Activated CD4-positive, CD25-positive, alpha-beta regulatory T cell (primary cell): ENCODE measurements at regions not wholly inside any gene's neighbourhood (a gene's known extent, or its start where the extent isn't known, plus 50 kb on each side); places are given as distances from the start of the nearest gene placed in this dataset.
A peak's percentile ranks its signal among the peaks of the same experiment; 100 is the strongest.
"Not testable (repeated sequence)": the region's sequence is repeated elsewhere in the genome, so short reads cannot be mapped to it uniquely, and the experiment has no call there.

ENCODE experiments used
- DNase-seq, 4 experiments: peaks; one replicate each; lab custom pipeline; 2025; lab: John Stamatoyannopoulos, UW

DNA sequence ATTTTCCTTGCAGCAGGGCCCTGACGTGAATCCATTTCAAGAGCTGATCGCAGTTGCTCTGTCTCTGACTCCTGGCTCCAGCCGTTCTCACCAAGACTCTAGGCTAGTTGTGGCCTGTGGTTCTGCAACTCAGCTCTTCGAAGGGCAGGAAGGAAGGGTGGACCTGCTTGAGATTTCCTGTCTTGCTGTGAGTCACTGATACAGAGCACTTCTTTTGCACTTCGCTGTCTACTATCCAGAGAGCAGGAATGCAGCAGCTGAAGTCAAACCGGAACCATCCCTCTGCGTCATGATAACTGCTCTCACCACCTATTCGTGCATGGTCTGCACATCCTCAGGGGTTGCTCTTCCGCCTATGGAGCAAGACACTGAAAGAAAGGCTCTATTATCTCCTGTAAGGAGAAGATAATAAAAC is 59.7 kb downstream of the RAP2B start:
- peak in 3 of 4 experiments; percentile 6 to 55 (median 48) for DNase-seq

DNA sequence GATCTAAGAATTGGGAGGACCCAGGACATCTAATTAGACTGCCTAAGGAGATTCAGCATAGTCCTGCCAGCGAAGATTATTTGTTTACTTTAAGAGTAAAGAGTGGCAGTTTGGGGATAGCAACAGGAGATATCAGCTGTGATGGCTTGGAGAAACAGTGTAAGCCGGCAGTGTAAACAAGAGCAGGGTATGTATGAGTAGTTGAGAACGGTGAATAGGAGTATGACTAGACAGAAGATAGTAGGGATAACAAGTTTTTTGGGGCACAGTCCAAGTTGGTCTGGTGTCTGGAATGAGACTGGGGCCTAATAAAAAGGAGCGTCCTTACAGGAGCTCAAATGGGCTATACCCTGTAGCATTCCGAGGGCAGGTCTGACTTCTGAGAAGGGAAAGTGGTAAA is 64.9 kb downstream of the RAP2B start:
- not testable (repeated sequence) for DNase-seq

DNA sequence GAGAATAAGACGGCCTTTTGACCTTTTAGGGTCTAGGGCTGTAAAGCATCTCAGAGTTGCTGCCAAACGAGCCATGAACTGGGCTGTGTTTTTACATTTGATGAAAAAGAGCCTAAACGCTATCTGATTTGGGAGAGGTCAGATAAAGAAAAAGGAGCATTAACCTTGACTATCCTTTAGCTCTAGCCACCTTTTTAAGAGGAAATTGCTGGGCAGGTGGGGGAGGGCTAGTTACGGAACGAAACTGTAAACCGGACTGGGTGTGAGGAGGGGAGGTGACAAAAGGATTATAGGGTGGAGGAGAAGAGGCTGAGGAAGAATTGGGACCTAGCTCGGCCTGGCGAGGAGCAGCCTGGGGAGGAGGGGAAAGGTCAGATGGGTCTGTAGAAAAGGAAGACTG is 68.4 kb downstream of the RAP2B start:
- DNase-seq, result not testable (repeated sequence)

DNA sequence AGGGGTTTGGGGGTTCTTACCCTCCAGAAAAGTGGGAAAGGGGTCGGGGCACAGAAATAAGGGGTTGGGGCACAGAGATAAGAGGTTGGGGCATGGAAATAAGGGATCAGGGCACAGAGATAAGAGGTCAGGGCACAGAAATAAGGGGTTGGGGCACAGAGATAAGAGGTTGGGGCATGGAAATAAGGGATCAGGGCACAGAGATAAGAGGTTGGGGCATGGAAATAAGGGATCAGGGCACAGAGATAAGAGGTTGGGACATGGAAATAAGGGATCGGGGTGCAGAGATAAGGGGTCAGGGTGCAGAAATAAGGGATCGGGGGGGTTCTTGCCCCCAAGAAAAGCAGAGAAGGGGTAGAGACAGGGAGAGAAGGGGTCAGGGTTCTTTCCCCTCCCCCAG is 69.2 kb downstream of the RAP2B start:
- DNase-seq, result not testable (repeated sequence)

DNA sequence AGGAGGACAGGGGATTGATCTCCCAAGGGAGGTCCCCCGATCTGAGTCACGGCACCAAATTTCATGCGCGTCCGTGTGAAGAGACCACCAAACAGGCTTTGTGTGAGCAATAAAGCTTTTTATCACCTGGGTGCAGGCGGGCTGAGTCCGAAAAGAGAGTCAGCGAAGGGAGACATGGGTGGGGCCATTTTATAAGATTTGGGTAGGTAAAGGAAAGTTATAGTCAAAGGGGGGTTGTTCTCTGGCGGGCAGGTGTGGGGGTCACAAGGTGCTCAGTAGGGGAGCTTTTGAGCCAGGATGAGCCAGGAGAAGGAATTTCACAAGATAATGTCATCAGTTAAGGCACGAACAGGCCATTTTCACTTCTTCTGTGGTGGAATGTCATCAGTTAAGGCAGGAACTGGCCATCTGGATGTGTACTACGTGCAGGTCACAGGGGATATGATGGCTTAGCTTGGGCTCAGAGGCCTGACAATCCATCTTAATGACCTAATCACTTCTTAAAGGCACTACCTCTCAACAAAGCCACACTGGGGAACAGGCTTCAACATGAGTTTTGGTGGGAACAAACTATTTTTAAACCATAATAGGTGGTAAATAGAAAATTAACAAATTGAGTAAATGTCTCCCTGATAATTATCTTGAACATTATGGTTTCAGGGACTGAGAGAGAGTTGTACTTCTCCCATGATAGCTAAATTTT is 70.2 kb downstream of the RAP2B start:
- DNase-seq, result not testable (repeated sequence)

DNA sequence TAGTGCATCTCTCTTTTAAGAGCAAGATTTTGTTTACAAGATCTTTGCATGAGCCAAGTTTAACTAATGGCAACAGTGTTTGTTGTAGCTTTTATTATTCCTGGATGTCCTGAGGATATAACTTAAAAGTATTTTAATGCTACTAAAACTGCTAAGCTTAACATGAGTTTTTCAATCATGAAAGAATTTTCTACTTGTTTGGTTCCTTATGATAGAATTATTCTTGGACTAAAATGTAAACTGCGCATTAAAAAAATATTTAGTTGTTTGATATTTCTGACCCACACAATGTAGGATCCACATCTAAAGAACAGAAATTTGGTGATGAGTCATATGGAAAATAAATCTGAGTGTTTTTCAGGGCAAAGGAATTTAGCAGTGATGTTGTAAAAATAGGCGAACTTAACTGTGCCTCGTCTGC is 70.8 kb downstream of the RAP2B start:
- DNase-seq, result no peak

DNA sequence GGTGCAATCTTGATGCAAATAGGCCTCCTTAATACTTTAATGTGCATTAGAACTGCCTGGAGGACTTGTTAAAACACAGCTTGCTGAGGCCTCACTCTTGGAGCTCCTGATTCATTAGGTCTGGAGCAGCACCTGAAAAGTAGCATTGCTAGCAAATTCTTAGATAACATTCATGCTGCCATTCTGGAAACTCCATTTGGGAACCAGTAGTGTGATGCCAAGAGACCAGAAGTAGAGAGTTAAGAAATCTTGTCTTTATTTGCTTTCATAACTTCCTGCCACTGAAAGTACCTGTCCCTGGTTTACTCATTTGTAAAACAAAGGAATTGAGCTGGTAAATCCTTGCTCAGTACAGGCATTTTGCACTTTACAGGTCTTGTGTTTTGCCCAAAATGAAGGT is 72.0 kb downstream of the RAP2B start:
- no peak for DNase-seq

DNA sequence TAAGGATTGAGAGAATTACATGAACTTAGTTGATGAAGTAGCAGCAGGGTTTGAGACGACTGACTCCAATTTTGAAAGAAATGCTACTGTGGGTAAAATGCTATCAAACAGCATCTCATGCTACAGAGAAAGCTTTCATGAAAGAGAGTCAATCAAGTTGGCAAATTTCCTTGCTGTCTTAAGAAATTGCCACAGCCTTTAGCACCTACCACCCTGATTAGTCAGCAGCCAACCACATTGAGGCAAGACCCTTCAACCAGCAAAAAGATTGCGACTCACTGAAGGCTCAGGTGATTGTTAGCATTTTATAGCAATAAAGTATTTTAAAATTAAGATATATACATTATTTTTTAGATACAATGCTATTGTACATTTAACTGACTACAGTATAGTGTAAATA is 80.9 kb downstream of the RAP2B start:
- no peak for DNase-seq

DNA sequence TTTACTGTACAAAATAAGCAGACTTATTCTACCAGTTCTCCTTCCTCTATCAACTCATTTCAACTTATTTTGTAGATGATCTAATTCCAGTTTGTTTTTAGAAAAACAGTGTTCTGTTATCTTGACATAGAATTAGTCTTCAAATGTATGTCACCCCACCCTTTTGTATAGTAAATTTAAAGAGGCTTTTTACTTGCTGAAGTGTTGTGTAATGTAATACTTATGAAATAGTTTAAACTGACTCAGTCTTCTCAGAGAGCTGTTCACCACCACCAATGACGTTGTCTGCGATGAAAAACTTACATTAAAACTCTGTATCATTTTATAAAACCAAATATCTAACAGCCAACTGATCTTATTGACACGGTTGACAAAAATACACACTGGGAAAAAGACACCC is 82.9 kb downstream of the RAP2B start:
- DNase-seq, result no peak

DNA sequence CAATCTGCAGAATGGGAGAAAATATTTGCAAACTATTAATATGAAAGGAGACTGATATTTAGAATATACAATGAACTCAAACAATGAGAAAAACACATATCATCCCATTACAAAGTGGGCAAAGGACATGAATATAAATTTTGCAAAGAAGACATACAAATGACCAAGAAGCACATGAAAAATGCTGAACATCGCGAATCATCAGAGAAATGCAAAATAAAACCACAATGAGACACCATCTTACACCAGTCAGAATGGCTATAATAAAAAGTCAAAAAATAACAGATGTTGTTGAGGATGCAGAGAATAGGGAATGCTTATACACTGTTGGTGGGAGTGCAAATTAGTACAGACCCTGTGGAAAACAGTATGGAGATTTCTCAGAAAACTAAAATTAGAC is 83.6 kb downstream of the RAP2B start:
- no peak for DNase-seq

DNA sequence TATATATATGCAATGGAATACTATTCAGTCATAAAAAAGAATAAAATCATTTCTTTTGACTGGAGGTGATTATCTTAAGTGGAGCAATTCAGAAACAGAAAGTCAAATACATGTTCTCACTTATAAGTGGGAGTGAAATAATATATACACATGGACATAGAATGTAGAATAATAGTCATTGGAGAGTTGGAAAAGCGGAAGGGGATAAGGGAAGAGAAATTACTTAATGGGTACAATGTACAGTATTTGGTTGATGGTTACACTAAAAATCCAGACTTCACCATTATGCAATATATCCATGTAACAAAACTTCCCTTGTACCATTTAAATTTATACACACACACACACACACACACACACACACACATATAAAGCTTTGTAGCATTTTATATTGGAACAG is 84.3 kb downstream of the RAP2B start:
- DNase-seq, result no peak

DNA sequence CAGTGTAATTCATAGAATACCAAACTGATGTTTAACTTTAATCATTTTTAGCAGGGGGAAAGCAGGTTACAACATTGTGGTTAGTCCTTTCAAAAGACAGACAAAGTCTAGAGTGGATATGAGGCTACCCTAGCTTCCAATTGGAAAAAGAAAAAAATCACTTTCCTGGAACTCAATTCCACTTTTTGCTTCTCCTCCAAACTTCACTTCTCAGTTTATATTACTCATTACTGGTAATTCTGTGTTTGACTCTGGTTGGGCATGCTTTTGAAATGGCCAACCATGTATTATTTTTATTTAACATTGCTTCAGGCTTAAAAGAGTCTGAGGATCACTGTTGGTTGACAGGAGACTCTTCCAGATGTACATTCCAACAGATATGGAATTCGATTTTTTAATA is 84.8 kb downstream of the RAP2B start:
- DNase-seq, result no peak

DNA sequence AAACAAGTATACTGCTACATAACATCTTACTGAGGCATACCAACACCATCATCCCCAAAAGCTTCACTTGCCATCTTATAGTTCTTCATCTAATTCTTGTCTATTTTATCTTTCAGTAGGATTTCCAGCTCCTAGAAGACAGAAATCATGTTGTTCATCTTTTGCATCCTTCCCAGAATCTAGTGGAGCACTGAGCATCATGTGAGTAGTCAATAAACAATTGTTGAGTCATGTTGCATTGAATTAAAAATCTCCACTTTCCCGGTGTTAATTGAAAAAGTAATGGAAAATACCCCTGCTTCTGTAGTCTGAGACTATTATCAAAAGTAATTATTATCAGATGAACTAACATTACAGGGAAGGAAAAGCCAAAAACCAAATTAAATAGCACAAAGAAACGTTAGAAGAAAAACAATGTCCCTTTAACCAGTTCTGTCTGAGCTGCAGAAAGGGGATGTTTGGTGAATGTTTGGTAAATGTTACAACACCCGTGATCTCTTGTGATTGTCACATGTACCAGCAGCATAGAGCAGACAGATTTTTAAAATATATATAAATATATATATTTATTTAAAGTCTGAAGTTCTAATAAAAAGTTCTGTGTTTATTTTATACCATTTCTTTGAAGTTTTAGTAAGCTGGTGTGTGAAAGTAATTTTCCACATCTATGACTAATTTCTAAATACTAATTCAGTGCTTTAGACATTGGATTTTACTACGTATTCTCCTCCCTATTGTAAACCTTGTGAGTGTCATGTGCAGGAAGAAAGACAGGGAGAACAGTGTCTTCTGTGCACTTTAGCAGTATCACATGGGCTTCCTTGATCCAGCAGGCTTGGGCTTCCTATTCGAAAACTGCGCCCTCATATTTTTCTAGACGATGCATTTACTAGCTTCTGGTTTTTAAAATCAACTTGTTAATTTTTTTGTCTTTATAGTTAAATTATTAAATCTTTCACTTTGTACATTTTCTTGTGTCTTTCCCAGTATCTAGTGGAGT is 85.6 kb downstream of the RAP2B start:
- DNase-seq, result no peak

DNA sequence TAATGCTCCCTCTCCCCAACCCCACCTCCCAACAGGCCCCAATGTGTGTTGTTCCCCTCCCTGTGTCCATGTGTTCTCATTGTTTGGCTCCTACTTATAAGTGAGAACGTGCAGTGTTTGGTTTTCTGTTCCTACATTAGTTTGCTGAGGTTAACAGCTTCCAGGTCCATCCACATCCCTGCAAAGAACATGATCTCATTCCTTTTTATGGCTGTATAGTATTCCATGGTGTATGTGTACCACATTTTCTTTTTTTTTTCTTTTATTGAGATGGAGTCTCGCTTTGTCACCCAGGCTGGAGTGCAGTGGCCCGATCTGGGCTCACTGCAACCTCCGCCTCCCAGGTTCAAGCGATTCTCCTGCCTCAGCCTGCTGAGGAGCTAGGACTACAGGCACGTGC is 86.8 kb downstream of the RAP2B start:
- not testable (repeated sequence) for DNase-seq

DNA sequence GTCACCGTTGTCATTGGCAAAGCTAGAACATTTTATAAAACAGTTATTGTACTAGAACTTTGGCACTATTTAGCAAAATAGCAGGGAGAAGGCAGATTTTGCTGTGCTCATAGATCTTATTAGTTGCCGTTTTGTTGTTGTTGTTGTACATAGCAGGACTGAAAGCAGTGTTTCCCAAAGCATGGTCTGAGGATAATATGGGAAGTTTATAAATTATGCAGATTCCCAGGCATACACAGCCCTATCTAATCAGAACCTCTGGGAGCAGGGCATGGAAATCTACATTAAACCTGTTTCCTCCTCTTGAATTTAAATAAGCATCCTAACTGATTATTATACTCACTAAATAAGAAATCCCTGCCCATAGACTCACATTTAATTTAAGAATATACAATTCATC is 87.9 kb downstream of the RAP2B start:
- DNase-seq, result no peak

DNA sequence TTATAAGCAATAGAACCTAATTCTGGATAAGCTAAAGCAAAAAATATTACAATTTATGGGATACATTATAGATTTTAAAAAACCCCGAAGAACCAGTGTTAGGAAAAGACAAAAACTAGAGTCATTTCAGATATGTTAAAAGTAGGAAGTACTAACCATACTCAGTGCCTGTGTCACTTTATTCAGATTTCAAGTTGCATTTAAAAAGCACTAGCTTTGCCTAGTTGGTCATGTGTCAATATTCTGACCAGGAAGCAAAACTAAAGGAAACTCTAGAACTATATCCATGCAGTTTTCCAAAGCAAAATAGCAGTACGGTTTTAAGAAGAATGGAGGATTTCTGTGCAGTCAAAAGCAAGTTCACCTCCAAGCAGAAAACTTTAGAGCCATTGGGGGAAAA is 88.4 kb downstream of the RAP2B start:
- DNase-seq, result no peak

DNA sequence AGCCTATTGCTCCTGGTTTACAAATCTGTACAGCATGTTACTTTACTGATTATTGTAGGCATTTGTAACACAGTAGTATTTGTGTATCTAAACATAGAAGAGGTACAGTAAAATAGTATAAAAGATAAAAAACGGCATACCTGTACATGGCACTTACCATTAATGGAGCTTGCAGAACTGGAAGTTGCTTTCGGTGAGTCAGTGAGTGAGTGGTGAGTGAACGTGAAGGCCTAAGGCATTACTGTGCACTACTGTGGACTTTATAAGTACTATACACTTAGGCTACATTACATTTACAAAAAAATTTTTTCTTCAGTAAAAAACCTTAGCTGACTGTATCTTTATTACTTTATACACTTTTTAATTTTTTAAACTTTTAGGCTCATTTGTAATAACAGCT is 90.9 kb downstream of the RAP2B start:
- no peak for DNase-seq

DNA sequence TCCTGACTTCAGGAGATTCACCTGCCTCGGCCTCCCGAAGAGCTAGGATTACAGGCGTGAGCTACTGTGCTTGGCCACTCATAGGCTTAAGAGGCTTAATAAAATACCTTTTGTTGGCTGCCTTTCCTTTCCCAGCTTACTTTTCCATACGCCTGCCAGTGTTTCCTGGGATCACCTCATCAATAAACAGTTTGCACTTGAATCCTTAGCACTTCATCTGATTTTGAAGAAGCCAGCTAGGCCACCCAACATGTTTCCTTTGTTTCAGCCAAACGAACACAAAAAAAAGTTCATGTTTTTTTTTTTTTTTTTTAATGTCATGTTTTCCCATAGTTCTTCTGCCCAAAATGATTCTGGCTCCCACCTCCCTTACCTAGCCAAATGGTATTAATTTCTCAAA is 92.3 kb downstream of the RAP2B start:
- no peak for DNase-seq

DNA sequence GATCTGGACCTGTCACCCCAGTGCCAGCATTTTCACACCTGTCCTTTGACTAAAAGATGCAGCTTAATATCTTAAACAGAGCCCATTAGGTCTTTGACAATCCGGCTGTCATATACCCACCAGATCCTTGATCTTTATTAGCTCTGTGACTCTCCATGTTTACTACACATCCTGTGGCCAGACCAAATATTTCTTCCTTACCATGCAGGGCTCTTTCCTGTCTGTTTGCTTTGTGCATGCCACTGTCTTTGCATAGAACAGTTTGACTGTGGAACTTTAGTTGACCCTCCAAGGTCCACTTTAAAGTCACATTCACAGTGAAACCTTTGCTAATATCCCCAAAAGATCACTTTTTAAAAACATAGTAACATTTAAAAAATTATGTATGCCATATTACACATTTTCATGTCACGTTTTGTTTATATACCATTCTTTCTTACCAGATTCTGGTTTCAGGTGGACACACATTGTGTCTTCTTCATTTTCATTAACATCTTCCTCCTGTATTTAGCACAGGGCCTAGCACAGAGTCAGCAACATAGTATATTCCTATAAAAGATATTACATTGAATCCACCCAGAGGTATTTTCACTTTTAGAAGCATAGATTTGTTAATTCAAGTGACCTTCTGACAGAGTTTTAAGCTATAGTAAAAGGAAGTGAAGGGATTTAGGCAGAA is 95.8 kb downstream of the RAP2B start:
- DNase-seq, result no peak

DNA sequence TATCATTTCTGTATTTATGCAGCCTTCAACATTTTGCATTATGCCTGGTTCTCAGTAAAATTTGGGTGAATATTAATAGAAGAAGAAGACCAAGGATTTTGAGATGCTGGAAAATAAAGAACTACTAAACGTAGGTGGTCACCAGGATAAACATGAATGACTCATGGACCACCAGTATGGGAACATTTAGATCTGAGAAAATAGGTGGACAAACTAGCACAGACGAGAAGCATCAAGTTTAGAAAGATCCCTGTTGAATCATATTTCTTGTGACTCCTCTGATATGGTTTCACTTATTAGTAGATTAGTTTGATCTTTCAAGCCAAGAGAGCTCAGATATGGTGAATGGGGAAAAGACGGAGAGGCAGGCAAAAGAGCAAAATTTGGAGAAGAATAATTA is 97.9 kb downstream of the RAP2B start:
- no peak for DNase-seq

DNA sequence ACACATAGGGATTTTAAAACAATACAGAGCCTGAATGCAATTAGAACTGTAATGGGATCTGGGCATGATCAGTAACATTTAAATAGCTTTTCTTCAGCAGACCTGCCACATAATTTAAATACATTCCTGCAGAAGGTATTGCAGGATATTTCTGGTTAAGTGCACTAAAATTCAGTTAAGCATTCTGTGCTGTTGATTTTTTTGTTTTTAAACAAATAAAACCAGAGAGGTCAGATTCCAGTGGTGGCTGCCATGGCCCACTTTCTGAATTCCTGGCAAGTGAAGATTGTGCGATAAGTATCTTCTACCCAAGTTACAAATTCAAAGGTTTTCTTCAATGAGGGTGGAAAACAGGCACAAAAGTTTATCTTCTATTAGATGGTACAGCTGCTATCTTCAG is 98.7 kb downstream of the RAP2B start:
- DNase-seq, result no peak

DNA sequence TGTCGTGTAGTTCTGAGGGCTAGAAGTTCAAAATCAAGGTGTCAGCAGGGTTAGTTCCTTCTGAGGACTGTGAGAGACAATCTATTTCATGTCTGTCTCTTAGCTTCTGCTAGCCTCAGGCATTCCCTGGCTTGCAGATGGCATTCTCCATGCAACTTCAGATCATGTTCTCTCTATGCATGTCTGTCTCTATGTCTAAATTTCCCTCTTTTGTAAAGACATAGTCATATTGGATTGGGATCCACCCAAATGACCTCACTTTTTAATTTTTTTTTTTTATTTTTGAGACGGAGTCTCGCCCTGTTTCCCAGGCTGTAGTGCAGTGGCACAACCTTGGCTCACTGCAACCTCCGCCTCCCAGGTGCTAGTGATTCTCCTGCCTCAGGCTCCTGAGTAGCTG is 104.6 kb downstream of the RAP2B start:
- DNase-seq, result no peak
